ENCODE measurements at regions not wholly inside any gene's neighbourhood (a gene's known extent, or its start where the extent isn't known, plus 50 kb on each side); places are given as distances from the start of the nearest gene placed in this dataset.

DNA sequence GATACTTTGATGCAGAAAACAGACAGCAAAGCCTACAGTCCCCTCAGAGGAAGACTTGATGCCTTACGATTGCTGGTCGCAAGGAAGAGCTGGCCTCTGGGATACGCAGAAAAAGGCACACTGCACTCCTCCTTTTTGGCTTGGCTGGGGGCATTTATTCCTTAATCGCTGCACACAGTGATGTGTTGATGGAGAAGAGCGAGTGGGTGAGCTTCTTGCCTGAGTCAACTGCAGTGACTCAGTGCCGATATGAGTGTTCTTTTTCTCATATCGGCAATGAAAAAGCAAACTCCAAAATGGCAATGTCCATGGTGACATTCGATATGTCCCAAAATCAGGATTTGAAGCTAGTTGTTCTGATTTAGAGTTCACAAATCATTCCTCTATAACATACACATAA lies 794.8 kb downstream of the HACE1 start:
- no peak for DNase-seq (ENCODE audit: low spot score)

- no peak for DNase-seq (ENCODE audit: low spot score)
Observed at GRCh38 chr6:104050455-104050854, 809.3 kb downstream of the HACE1 start.

- DNase-seq (ENCODE audit: low spot score) = no peak
Observed at GRCh38 chr6:104046426-104046825, 813.3 kb downstream of the HACE1 start.

GRCh38 chr6:104031346-104031745 lies 828.4 kb downstream of the HACE1 start:
- DNase-seq (ENCODE audit: low spot score) = no peak

DNA sequence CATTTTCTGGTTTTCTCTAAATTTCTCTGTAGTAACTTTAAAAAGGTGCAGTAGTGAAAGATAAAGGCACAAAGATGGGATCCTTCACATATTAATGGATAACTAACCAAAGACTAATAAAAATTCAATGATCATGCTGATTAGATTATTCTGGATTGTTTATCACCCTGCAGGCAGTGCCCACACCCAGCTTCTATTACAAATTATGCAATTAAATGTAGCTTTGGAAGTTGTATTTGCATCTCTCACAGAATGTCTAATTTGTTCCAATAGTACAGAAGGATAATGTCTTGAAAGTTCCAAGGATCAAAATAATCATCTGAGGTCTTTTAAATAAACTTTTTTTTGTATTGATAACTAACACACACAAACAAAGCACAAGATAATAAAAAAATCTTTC lies 837.6 kb downstream of the HACE1 start:
- no peak for DNase-seq (ENCODE audit: low spot score)

GRCh38 chr6:104019075-104019753 lies 840.5 kb downstream of the HACE1 start:
- DNase-seq (ENCODE audit: low spot score) = no peak

DNA sequence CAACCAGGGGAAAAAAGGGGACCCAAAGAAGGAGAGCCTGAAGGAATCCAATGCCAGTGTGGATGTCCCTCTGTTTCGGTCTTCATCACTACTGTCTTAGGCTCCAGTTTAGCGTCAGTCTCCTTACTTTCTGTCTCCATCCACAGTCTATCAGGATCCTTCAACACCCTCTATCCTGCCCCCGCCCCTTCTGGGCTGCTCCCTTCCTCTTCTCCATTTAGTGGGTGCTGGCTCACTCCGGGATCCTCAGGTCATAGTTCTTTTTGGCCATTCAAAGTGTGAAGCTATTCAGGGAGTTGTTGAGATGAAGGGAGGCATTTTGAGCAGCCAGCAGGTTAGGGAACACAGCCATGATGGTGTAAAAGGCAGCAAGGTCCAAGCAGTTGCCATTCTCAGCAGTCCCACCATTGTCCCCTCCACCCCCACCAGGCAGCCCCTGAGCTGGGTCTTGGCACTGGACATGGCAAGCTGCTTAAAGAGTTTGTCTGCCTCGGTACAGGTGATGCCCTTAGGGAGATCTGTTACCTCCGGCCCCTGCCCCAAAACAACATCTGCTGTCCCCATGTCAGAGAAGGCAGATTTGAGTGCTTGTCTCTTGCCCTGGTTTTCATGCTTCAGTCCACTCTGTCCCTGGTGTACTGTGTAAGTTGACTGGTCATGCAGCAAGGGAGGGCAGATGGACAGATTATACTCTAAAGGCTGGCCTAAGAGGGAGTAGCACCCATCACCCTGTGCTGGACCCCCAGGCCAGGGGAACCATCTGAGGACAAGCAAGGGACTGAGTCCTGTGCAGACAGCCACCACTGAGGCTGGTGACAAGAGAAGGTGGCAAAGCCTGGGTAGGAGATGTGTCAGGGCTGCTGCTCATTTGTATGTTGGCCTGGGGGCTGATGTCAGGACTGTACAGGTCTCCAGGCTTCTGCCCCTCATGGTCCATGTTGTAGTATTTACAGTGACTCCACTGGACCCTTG lies 842.0 kb downstream of the HACE1 start:
- no peak for DNase-seq (ENCODE audit: low spot score)

- no peak for DNase-seq (ENCODE audit: low spot score)
Observed at GRCh38 chr6:104014163-104014959, 845.4 kb downstream of the HACE1 start.

GRCh38 chr6:104013312-104013971 lies 846.3 kb downstream of the HACE1 start:
- DNase-seq (ENCODE audit: low spot score) = no peak

GRCh38 chr6:104010897-104011296 lies 848.8 kb downstream of the HACE1 start:
- DNase-seq (ENCODE audit: low spot score) = no peak

GRCh38 chr6:104003803-104004516 lies 855.8 kb downstream of the HACE1 start:
- DNase-seq (ENCODE audit: low spot score) = no peak

DNA sequence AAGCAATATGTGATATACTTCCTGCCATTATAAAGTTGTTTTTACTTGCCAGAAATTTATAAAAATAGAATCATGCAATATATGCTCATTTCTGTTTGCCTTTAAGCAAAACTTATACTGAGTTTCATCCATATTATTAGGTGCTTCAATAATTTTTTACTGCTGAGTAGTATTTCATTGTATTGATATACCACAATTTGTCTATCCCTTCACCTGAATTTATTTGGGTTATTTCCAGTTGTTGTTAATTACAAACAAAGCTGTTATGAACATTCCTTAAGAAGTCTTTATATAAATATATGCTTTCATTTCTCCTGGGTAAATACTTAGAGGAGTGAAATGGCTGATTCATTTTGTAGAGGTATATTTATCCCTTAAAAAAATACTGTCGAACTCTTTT lies 864.1 kb downstream of the HACE1 start:
- DNase-seq (ENCODE audit: low spot score) = no peak

DNA sequence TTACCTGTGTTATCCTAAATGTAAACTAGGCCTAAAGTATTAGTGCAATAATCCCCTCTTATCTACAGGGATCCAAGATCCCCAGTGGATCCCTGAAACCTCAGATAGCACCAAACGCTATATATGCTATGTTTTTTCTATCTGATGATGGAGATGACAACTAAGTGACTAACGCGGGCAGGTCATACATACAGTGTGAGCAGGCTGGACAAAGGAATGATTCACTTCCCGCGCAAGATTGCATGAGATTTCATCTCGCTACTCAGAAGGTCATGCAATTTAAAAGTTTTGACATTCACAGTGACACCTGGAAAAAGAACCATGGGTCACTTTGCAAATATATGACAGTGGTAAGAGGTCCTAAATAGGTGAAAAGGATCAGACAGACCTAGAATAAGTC lies 875.9 kb downstream of the HACE1 start:
- no peak for DNase-seq (ENCODE audit: low spot score)

- DNase-seq (ENCODE audit: low spot score) = no peak
Observed at GRCh38 chr6:103983011-103983410, 876.7 kb downstream of the HACE1 start.

DNA sequence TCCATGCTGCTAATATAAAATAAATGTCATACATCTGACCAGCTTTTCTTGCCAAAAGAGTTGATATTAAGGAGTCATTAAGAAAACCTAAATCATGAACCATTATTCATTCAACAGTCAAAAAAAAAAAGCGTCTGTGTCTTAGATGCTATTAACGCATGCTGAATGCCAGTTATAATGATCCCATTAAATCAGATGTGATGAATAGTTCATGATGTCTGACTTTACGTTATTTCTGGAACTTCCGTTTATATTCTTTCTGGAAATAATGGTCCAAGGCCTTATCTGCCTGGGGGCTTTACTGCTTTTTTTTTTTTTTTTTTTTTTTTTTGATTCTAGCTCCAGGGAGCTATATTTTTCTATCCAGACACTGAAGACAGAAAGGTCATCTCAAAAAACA lies 877.1 kb downstream of the HACE1 start:
- DNase-seq (ENCODE audit: low spot score) = no peak

GRCh38 chr6:103979308-103979707 lies 880.4 kb downstream of the HACE1 start:
- no peak for DNase-seq (ENCODE audit: low spot score)

DNA sequence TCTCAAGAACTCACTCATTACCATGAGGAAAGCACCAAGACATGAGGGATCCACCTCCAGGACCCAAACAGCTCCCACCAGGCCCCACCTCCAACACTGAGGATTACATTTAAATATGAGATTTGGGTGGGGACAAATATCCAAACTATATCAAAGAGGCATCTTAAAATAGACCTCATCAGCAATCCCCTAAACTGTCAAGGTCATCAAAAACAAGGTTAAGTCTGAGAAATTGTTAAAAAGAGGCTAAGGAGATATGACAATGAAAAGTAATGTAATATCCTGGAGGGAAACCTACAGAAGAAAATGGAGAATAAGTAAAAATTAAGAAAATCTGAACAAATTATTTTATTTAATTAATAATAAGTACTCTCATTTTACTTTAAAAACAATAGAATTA lies 922.3 kb downstream of the HACE1 start:
- no peak for DNase-seq (ENCODE audit: low spot score)

- no peak for DNase-seq (ENCODE audit: low spot score)
Observed at GRCh38 chr6:103925317-103925716, 934.4 kb downstream of the HACE1 start.

DNA sequence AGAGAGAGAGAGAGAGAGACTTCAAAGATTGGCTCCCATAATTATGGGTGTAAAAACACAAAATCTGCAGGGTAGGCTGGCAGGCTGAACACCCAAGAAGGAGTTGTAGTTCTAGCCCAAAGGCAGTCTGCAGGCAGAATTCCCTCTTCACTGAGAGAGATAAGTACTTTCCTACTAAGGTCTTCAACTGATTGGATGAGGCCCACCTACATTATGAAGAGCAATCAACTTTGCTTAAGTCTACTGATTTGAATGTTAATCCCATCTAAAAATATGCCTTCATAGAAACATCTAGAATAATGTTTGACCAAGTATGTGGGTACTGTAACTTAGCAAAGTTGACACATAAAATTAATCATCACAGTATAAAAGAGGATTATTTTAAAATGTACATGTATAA lies 949.7 kb downstream of the HACE1 start:
- DNase-seq (ENCODE audit: low spot score) = no peak

DNA sequence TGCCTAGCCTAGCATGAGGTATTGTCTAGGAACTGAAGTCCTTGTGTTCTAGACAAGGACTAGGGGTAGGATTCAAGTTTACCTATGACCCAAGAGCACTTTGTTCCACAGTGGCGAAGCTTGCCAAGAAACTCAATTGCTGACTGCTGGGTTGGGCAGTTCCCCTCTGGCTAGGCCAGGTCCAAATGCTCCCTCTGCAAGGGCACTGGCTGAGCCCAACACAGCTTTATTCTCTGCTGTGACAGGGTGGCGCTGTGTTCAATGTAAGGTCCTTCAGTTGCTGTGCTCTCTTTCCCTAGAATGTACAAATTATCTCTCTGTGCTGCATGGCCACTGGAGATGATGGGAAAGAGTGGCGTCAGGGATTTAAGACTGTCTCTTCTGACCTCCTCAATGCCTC lies 950.8 kb downstream of the HACE1 start:
- DNase-seq (ENCODE audit: low spot score) = no peak

GRCh38 chr6:103895136-103895535 lies 964.6 kb downstream of the HACE1 start:
- no peak for DNase-seq (ENCODE audit: low spot score)
